ENCODE measurements at regions not wholly inside any gene's neighbourhood (a gene's known extent, or its start where the extent isn't known, plus 50 kb on each side); places are given as distances from the start of the nearest gene placed in this dataset.

GRCh38 chr6:45822873-45823272 lies 192.8 kb downstream of the CLIC5 start:
- no peak for TF ChIP-seq POLR2A (IDR thresholded peaks at IDR 0.05; ENCODE audit: low read depth, low read length)
- no peak for TF ChIP-seq POLR2AphosphoS5 (IDR thresholded peaks at IDR 0.05; ENCODE audit: low read depth, low read length)
- TF ChIP-seq TAF1 (IDR thresholded peaks at IDR 0.05; ENCODE audit: low read depth, low read length), result no peak

Data from GM12891 (cell line).